Ishikawa (cell line): ENCODE measurements at regions not wholly inside any gene's neighbourhood (a gene's known extent, or its start where the extent isn't known, plus 50 kb on each side); places are given as distances from the start of the nearest gene placed in this dataset.

Experiments used
- CEBPB ChIP-seq: IDR thresholded peaks from 2 replicates; pipeline ENCODE4 v1.6.1; 2012
- EGR1 ChIP-seq: IDR thresholded peaks from 2 replicates; pipeline ENCODE4 v1.6.1; 2012
- EP300 ChIP-seq: IDR thresholded peaks from 2 replicates; pipeline ENCODE4 v1.6.1; 2012; ENCODE audit warnings: borderline replicate concordance
- FOXM1 ChIP-seq: IDR thresholded peaks from 2 replicates; pipeline ENCODE4 v1.6.1; 2012; ENCODE audit warnings: low read depth, borderline replicate concordance
- MAX ChIP-seq: IDR thresholded peaks from 2 replicates; pipeline ENCODE4 v1.6.1; 2012
- NFIC ChIP-seq: IDR thresholded peaks from 2 replicates; pipeline ENCODE4 v1.6.1; 2012
- RAD21 ChIP-seq: IDR thresholded peaks from 2 replicates; pipeline ENCODE4 v1.6.1; 2012; ENCODE audit warnings: low read depth
- REST ChIP-seq: IDR thresholded peaks from 2 replicates; pipeline ENCODE4 v1.6.1; 2012; ENCODE audit warnings: low read depth, mild to moderate bottlenecking
- TAF1 ChIP-seq: IDR thresholded peaks from 2 replicates; pipeline ENCODE4 v1.6.1; 2012; ENCODE audit warnings: low read depth, mild to moderate bottlenecking
- USF1 ChIP-seq: IDR thresholded peaks from 2 replicates; pipeline ENCODE4 v1.6.1; 2012
- YY1 ChIP-seq: IDR thresholded peaks from 2 replicates; pipeline ENCODE4 v1.6.1; 2012; ENCODE audit warnings: low read depth

DNA sequence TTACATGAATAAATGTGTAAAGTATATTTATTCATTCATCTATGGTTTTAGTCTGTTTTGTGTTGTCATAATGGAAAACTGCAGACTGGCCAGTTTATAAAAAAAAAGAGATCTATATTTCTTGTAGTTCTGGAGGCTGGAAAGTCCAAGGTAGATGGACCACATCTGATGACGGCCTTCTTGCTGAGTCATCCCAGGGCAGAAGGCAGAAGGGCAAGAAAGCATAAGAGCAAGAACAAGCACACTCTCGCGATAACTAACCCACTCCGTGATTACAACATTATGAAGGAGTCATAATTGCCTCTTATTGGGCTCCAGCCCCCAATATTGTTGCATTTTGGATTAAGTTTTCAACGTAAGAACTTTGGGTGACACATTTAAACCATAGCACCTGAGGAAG lies 180.4 kb upstream of the DAB2 start:
- TF ChIP-seq CEBPB (no peak), TAF1 (no peak), EP300 (no peak), USF1 (no peak), RAD21 (no peak), YY1 (no peak), EGR1 (no peak), FOXM1 (no peak), REST (no peak), NFIC (no peak), MAX (no peak)
